ENCODE measurements at regions not wholly inside any gene's neighbourhood (a gene's known extent, or its start where the extent isn't known, plus 50 kb on each side); places are given as distances from the start of the nearest gene placed in this dataset.

DNA sequence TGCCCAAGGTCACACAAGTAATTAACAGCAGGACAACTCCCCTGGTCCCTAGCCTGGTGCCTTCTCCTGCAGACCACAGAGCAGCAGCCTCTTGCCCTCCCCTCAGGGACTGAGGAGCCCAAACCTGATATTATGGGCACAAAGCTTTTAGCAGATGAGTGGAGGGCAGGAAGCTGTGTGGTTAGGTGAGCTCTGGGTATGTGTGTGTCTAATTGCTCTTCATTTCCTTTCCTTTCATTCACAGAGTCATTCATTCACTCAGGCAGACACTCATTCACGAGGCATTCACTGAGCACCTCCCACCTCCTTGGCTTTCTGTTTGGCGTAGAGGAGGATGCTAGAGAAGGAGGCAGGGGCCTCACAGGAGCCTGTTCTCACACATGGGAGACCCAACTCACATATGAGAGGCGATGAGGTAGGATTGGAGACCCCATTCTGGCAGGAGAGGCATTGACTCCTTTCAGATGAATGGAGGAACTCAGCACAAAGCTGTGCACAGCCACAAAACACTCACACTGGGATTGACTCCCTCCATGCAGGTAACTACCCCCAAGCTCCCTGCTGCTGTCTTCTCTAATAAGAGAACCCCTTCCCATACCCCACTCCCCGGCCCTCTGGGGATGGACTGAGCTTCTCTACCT is 306.8 kb upstream of the SKOR2 start:
- H3K79me2 ChIP-seq (ENCODE audit: low read depth), result no peaks in the 10 kb centered on the region
- ChIA-PET CTCF (no interaction called here), POLR2A (ENCODE audit: unreplicated experiment) (no interaction called here)
- H4K20me1 ChIP-seq (ENCODE audit: insufficient read depth), result no peaks in the 10 kb centered on the region
- no peaks in the 10 kb centered on the region for H3F3A ChIP-seq (ENCODE audit: insufficient read depth, low read depth)
- intact Hi-C loops (cut with micrococcal nuclease; ENCODE audit: unreplicated experiment), result no loop called here
- no peak overlapping the region for H3K4me2 ChIP-seq
- H3K36me3 ChIP-seq (ENCODE audit: low read depth), result no peaks in the 10 kb centered on the region
- BruUV-seq (replicated peaks), result no TSS peak
- no peak overlapping the region for H3K4me3 ChIP-seq
- H3K27me3 ChIP-seq (ENCODE audit: insufficient read depth, low read depth), result peaks cover 85% of the 10 kb centered on the region
- no peak overlapping the region for H2AFZ ChIP-seq
- TF ChIP-seq EZH2 (IDR thresholded peaks at IDR 0.05; ENCODE audit: low read depth), result no peak
- TF ChIP-seq, protein P1, sequence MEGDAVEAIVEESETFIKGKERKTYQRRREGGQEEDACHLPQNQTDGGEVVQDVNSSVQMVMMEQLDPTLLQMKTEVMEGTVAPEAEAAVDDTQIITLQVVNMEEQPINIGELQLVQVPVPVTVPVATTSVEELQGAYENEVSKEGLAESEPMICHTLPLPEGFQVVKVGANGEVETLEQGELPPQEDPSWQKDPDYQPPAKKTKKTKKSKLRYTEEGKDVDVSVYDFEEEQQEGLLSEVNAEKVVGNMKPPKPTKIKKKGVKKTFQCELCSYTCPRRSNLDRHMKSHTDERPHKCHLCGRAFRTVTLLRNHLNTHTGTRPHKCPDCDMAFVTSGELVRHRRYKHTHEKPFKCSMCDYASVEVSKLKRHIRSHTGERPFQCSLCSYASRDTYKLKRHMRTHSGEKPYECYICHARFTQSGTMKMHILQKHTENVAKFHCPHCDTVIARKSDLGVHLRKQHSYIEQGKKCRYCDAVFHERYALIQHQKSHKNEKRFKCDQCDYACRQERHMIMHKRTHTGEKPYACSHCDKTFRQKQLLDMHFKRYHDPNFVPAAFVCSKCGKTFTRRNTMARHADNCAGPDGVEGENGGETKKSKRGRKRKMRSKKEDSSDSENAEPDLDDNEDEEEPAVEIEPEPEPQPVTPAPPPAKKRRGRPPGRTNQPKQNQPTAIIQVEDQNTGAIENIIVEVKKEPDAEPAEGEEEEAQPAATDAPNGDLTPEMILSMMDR (conservative IDR thresholded peaks at IDR 0.05), result no peak
- H3K9me2 ChIP-seq (ENCODE audit: insufficient read depth), result no peaks in the 10 kb centered on the region
- no peaks in the 10 kb centered on the region for H3K9me3 ChIP-seq (ENCODE audit: insufficient read depth, low read depth)
- H3K4me1 ChIP-seq (replicated peaks; ENCODE audit: insufficient read depth), result no peaks in the 10 kb centered on the region
- H3K27ac ChIP-seq, result no peak overlapping the region
- no peak for DNase-seq

DNA sequence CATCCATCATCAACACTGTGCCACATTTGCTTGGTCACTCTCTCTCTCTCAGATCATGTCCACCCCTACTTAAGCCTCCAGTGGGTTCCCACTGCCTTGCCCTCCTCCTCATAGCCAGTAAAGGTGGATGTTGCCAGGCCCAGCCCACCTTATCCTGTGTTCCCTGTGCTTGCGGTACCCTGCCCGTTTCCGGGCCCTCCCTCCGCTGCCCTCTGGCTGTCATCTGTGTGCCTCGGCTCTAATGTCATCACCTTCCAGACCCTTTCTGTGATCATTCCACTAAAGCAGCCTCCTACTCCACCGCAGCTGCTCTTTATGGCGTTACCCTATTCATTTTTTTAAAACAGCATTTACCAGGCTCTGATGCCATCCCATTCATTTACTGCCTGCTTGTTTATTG is 305.7 kb upstream of the SKOR2 start:
- Histone ChIP-seq H3K36me3 (ENCODE audit: low read depth) (no peaks in the 10 kb centered on the region), H3K27me3 (ENCODE audit: insufficient read depth, low read depth) (peaks cover 81% of the 10 kb centered on the region), H3K4me1 (replicated peaks; ENCODE audit: insufficient read depth) (no peaks in the 10 kb centered on the region), H3F3A (ENCODE audit: insufficient read depth, low read depth) (no peaks in the 10 kb centered on the region), H2AFZ (no peak overlapping the region), H3K9me3 (ENCODE audit: insufficient read depth, low read depth) (no peaks in the 10 kb centered on the region), H3K4me3 (no peak overlapping the region), H3K9me2 (ENCODE audit: insufficient read depth) (no peaks in the 10 kb centered on the region), H3K79me2 (ENCODE audit: low read depth) (no peaks in the 10 kb centered on the region), H4K20me1 (ENCODE audit: insufficient read depth) (no peaks in the 10 kb centered on the region), H3K27ac (no peak overlapping the region), H3K4me2 (no peak overlapping the region)
- no peak for TF ChIP-seq EZH2 (IDR thresholded peaks at IDR 0.05; ENCODE audit: low read depth)
- TF ChIP-seq, protein P1 (conservative IDR thresholded peaks at IDR 0.05), result no peak
- BruUV-seq (replicated peaks), result no TSS peak
- ChIA-PET POLR2A (ENCODE audit: unreplicated experiment) (no interaction called here), CTCF (no interaction called here)
- DNase-seq, result no peak
- intact Hi-C loops (cut with micrococcal nuclease; ENCODE audit: unreplicated experiment), result no loop called here

DNA sequence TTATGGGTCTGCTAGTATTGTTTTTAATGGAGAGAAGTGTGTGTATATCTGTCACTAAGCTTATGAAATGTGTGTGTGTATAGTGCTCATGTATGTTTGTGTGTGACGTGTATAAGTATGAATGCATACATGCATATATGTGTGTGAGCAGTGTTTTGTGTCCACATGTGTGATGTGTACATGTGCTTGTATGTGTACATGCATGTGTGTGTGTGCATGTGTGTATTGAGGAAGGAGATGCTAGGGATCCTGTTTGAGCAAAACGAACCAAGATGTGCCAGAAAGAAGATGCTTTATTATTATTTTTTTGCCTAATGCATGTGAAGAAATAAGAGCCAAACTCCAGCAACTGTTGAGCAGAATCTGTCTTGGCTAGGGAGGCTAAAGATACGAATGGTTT is 301.3 kb upstream of the SKOR2 start:
- ChIA-PET CTCF (no interaction called here), POLR2A (ENCODE audit: unreplicated experiment) (no interaction called here)
- no peak overlapping the region for H3K27ac ChIP-seq
- H3K4me3 ChIP-seq, result no peak overlapping the region
- no peaks in the 10 kb centered on the region for H3K4me1 ChIP-seq (replicated peaks; ENCODE audit: insufficient read depth)
- H4K20me1 ChIP-seq (ENCODE audit: insufficient read depth), result no peaks in the 10 kb centered on the region
- H3K36me3 ChIP-seq (ENCODE audit: low read depth), result no peaks in the 10 kb centered on the region
- no peak overlapping the region for H2AFZ ChIP-seq
- DNase-seq, result no peak
- no peaks in the 10 kb centered on the region for H3K9me2 ChIP-seq (ENCODE audit: insufficient read depth)
- H3F3A ChIP-seq (ENCODE audit: insufficient read depth, low read depth), result no peaks in the 10 kb centered on the region
- H3K9me3 ChIP-seq (ENCODE audit: insufficient read depth, low read depth), result no peaks in the 10 kb centered on the region
- intact Hi-C loops (cut with micrococcal nuclease; ENCODE audit: unreplicated experiment), result no loop called here
- H3K79me2 ChIP-seq (ENCODE audit: low read depth), result no peaks in the 10 kb centered on the region
- no TSS peak for BruUV-seq (replicated peaks)
- no peak overlapping the region for H3K4me2 ChIP-seq
- no peak for TF ChIP-seq EZH2 (IDR thresholded peaks at IDR 0.05; ENCODE audit: low read depth)
- TF ChIP-seq, protein P1 (conservative IDR thresholded peaks at IDR 0.05), result no peak
- peaks cover 43% of the 10 kb centered on the region for H3K27me3 ChIP-seq (ENCODE audit: insufficient read depth, low read depth)
